ENCODE measurements at regions not wholly inside any gene's neighbourhood (a gene's known extent, or its start where the extent isn't known, plus 50 kb on each side); places are given as distances from the start of the nearest gene placed in this dataset.

DNA sequence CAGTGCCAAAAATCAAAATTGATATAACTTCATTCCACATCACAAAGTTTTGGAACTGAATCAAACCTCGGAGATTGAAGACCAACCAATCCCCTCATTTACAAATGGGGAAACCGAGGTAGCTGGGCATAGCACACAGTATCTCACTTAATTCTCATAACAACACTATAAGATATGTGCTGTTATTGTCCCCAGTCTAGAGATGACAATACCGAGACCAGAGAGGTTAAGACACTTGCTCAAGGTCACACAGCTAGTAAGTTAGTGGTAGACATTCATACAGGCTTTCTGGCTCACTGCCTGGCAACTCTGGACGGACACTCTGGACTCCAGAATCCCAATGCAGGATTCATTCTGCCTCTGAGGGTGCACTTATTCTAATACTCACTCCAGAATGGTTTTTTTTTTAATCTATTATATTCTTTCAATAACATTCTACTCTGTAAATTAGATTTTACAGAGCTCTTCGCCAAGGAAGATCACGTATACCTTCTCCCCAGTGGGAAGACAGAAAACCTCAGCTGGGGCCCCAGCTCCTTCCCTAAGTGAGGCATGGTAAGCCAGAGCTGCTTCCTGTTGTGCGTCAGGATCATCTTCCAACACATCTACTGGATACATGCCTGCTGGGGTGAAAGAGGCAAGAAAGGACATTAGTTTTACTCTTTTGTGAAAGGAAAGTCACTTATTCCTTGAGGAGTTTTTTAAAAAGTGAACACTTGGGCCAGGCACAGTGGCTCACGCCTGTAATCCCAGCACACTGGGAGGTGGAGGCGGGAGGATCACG is 128.4 kb upstream of the IGF1R start:
- DNase-seq (ENCODE audit: low read depth), result no peak
- Histone ChIP-seq H3K36me3 (ENCODE audit: control insufficient read depth, insufficient read depth, low read length) (no peaks in the 10 kb centered on the region), H3K27me3 (ENCODE audit: control insufficient read depth, insufficient read depth, low read length) (no peaks in the 10 kb centered on the region), H3K4me3 (ENCODE audit: low read depth, low read length) (no peak overlapping the region)
- POLR2A ChIA-PET, result interaction anchor here (0.6 kb wide), 1 partner anchor 329 kb away, joined by 9 read pairs; no protein-coding TSS in a partner anchor
- CTCF ChIA-PET, result interaction anchor here (0.8 to 8.6 kb wide), 36 partner anchors 9 to 691 kb away, joined by 3 to 88 read pairs (median 5); partner anchors contain the start of gene IGF1R
- TF ChIP-seq, protein P1, sequence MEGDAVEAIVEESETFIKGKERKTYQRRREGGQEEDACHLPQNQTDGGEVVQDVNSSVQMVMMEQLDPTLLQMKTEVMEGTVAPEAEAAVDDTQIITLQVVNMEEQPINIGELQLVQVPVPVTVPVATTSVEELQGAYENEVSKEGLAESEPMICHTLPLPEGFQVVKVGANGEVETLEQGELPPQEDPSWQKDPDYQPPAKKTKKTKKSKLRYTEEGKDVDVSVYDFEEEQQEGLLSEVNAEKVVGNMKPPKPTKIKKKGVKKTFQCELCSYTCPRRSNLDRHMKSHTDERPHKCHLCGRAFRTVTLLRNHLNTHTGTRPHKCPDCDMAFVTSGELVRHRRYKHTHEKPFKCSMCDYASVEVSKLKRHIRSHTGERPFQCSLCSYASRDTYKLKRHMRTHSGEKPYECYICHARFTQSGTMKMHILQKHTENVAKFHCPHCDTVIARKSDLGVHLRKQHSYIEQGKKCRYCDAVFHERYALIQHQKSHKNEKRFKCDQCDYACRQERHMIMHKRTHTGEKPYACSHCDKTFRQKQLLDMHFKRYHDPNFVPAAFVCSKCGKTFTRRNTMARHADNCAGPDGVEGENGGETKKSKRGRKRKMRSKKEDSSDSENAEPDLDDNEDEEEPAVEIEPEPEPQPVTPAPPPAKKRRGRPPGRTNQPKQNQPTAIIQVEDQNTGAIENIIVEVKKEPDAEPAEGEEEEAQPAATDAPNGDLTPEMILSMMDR (IDR thresholded peaks at IDR 0.05; ENCODE audit: insufficient read depth, low read depth, low read length), result no peak

DNA sequence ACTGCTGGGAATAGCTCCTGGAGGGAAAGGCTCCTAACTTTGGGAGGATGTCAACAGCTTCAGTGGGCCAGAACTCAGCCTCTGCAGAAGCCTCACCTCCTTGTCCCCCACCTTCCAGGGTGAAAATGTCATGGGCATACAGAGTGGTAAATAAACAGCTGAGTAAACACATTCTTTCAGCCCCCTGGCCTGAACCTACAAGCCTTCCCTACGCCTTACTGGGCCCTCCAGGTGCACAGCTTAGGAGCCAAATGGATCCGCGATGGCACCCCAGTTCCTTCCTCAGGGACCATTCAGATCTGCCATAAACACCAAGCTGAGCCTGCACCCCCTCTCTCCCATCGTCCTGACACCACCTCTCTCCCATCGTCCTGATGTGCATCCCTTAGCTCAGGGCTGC is 126.2 kb upstream of the IGF1R start:
- ChIA-PET CTCF (interaction anchor here (0.6 to 8.6 kb wide), 9 partner anchors 10 to 556 kb away, joined by 3 to 88 read pairs (median 3); no protein-coding TSS in a partner anchor), POLR2A (no interaction called here)
- no peak for DNase-seq (ENCODE audit: low read depth)
- Histone ChIP-seq H3K4me3 (ENCODE audit: low read depth, low read length) (no peak overlapping the region), H3K27me3 (ENCODE audit: control insufficient read depth, insufficient read depth, low read length) (no peaks in the 10 kb centered on the region), H3K36me3 (ENCODE audit: control insufficient read depth, insufficient read depth, low read length) (no peaks in the 10 kb centered on the region)
- TF ChIP-seq, protein P1 (IDR thresholded peaks at IDR 0.05; ENCODE audit: insufficient read depth, low read depth, low read length), result no peak

DNA sequence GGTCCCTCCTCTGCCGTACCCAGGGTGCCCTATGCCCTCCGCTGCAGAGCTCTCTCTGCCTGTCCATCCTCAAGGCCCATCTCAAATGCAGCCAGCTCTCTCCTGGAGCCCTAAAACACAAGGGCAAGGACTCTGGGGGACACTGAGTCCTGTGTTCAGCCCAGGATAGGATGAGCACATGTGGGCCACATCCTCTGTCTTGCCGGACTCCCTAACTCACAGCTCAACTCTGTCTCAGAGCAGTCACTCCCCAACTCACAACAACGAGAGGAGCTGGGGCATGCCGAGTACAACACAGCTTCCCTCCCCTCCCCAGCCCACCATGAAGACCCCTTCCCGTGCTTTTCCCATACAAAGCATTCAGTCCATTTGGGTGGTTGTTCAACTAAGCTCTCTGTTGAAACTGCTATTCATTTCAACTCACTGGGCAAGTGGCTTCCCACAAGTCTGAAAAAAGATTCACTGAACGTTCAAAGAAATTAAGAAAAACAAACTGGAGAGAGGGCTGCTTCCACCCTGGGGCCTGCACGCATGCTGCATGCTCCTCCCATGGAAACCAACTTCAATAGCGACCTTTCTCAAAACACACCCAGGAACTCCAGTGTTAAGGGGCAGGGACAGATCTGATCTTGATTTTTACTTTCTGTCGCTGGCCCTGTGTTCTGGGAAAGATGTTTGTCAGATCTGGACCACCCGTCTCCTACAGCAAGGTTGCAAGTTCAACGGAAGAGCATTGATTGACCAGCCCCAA is 124.3 kb upstream of the IGF1R start:
- TF ChIP-seq, protein P1 (IDR thresholded peaks at IDR 0.05; ENCODE audit: insufficient read depth, low read depth, low read length), result no peak
- CTCF ChIA-PET, result interaction anchor here (0.6 to 1.8 kb wide), 7 partner anchors 9 to 553 kb away, joined by 3 to 8 read pairs (median 4); no protein-coding TSS in a partner anchor
- Histone ChIP-seq H3K27me3 (ENCODE audit: control insufficient read depth, insufficient read depth, low read length) (peaks cover 2% of the 10 kb centered on the region; the same call in 1 of the 2 replicates), H3K4me3 (ENCODE audit: low read depth, low read length) (no peak overlapping the region), H3K36me3 (ENCODE audit: control insufficient read depth, insufficient read depth, low read length) (no peaks in the 10 kb centered on the region)
- no peak for DNase-seq (ENCODE audit: low read depth)
- POLR2A ChIA-PET, result no interaction called here

DNA sequence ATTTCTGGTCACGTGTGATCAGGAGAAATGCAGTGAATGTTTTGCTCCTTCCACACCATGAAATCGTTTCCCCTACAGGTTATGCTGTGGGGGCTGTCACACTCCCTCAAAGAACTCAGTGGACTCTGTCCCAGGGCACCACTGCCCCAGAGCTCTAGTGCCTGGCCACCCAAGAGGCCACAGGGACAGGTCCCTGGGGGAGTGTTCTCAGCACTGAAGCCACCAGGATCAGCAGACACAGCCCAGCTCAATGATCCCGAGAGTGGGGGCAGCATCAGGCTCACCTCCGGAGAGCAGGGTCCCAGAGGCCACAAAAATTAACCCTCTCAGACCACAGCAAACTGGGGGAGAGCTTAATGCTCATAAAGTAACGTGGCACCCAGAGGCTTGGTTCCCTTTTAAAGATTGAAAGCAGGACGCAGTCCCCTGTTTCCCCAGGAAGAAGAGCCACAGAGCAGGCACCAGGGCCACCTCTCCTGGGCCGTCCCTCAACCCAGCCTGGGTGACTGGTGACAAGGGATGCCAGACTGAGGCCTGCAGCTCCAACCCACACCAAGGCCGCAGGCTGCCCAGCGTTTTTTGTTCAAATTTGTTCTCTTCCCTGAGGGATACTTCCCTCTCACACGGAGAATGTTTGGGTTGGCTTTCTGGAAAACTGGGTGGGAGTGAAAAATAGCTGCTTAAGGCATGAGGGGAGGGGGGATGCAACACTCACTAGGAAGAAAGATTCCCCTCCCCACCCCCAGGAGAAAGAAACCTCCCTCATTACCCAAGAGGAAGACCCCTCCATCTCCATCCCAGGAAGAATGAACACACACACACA is 123.3 kb upstream of the IGF1R start:
- no peak overlapping the region for H3K4me3 ChIP-seq (ENCODE audit: low read depth, low read length)
- ChIA-PET CTCF (interaction anchor here (0.8 to 1.2 kb wide), 5 partner anchors 10 to 534 kb away, joined by 3 to 4 read pairs (median 3); no protein-coding TSS in a partner anchor), POLR2A (interaction anchor here (0.6 kb wide), 1 partner anchor 334 kb away, joined by 5 read pairs; no protein-coding TSS in a partner anchor)
- no peaks in the 10 kb centered on the region for H3K36me3 ChIP-seq (ENCODE audit: control insufficient read depth, insufficient read depth, low read length)
- TF ChIP-seq, protein P1 (IDR thresholded peaks at IDR 0.05; ENCODE audit: insufficient read depth, low read depth, low read length), result no peak
- no peak for DNase-seq (ENCODE audit: low read depth)
- H3K27me3 ChIP-seq (ENCODE audit: control insufficient read depth, insufficient read depth, low read length), result peaks cover 4% of the 10 kb centered on the region; the same call in 1 of the 2 replicates
